HG03280 (cell line): ENCODE measurements at regions not wholly inside any gene's neighbourhood (a gene's known extent, or its start where the extent isn't known, plus 50 kb on each side); places are given as distances from the start of the nearest gene placed in this dataset.
"Not testable (repeated sequence)": the region's sequence is repeated elsewhere in the genome, so short reads cannot be mapped to it uniquely, and the experiment has no call there.

ENCODE experiments used
- ATAC-seq: cut with Tn5 transposase; IDR thresholded peaks from one replicate; pipeline ENCODE4 v1.9.1; 2021; ENCODE audit warnings: mild to moderate bottlenecking, moderate library complexity; ENCODE audit not compliant: unreplicated experiment

DNA sequence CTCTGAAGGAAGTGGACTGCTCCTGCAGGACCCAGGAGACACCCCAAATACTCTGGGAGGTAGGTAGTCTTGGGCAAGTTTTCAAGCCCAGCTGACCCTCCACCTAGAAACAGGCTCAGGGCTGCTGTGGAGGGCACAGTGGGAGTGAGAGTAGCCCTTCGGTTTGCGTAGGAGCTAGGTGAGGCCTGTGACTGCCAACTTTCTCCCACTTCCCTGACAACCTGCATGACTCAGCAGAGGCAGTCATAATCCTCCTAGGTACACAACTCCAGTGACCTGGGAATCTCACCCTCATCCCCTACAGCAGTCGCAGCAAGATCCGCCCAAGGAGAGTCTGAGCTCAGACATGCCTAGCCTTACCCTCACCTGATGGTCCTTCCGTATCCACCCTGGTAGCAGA lies 439.1 kb downstream of the CNTNAP4 start:
- not testable (repeated sequence) for ATAC-seq

DNA sequence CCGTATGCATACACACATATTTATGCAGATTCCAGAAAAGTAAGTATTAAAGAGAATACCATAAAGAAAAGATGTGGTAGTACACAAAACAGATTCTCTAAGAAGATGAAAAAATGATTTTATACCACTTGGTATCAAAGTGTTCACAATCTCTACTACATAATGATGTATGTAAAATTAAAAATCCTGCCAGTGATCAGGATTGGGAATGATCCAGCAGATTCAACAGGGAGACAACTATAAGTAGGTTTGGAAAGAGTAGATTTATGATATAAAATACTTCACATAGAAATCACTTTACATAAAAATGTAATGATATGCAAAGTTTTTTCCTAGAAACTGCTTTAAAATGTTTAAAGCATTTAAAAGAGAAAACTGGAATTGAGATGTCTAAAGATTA lies 447.0 kb downstream of the CNTNAP4 start:
- ATAC-seq, result no peak

DNA sequence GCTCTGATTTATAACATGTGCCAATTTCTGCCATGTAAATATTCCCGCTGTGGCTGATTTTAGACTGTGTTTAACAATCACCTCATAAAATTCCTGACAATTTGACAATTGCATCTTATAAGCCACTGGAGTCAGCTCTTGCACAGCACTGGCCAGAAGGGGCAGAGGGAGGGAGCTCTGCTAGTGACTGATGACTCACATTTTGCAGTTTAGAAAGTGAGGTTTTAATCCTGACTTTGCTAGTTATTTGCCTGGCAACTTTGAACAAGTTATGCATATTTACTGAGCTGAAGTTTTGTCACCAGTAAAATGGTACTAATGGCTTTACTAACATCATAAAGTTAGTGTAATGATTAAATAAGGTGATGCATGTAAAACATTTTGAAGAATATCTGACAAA lies 452.3 kb downstream of the CNTNAP4 start:
- no peak for ATAC-seq

GRCh38 chr16:76732894-76733293 lies 455.7 kb downstream of the CNTNAP4 start:
- ATAC-seq, result no peak

GRCh38 chr16:76741623-76742022 lies 449.4 kb upstream of the MON1B start:
- ATAC-seq, result no peak

- no peak for ATAC-seq
Measured at GRCh38 chr16:76748461-76749348, 442.3 kb upstream of the MON1B start.

DNA sequence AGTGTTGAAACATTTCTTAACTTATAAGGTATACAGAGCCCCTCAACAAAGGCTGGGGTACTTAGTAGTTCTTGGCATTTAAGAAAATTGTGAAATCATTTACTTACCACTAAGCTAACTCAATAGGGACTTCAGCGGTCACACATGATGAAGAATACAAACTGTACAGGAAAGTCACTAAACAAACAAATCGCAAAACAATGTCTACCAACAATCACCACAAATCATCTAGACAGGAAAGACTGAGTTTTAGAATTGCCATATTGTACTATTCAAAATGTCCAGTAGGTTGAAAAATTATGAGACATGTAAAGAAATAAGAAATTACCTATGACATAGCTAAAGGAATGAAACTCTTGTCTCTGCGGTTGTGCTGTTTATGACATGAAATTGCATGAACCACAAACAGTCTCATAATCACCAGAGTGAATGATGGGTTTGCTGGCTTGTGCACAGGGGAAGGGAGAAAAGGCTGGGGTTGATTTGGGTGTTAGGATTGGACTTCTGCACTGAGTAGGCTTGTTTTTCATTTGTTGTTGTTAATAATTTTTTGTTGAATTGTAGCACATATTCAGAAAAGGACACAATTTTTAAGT lies 441.1 kb upstream of the MON1B start:
- ATAC-seq, result no peak

DNA sequence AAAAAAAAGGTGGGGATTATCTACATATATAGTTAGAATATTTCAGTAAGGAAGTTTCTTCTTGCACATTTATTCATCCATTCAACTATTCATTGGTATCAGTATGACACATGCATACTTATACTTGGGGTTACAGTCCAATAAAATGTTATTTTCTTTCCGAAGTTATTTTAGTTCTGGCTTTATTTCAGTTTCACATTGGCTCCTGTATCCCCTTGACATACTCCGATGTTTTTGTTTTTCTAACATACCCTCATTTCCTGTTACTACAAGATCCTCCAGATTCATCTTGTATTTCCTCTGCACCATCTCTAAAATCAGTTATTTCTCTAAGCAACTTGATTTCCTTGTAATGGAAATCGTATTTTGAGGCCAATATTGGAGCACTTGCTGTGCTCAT lies 435.5 kb upstream of the MON1B start:
- ATAC-seq, result no peak

- no peak for ATAC-seq
Measured at GRCh38 chr16:76756423-76756822, 434.6 kb upstream of the MON1B start.

- ATAC-seq, result no peak
Measured at GRCh38 chr16:76756951-76757350, 434.0 kb upstream of the MON1B start.

GRCh38 chr16:76766538-76766937 lies 424.5 kb upstream of the MON1B start:
- ATAC-seq, result no peak

DNA sequence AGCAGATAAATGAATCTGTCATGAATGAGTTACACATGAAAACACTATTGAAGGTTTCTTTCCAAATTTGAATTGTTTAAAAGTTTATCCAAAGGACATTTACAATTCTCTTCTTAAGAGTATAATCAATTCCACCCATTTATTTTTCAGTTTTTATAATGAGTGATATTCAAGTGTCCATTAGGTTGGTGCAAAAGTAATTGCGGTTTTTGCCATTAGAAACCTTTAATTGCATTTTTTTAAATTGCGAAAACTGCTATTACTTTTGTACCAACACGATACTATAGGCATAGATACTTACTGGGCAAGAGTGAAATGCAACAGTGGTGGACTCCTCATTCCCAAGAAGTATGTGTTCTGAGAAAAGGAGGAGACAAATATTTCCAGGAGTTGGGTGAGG lies 422.7 kb upstream of the MON1B start:
- no peak for ATAC-seq

DNA sequence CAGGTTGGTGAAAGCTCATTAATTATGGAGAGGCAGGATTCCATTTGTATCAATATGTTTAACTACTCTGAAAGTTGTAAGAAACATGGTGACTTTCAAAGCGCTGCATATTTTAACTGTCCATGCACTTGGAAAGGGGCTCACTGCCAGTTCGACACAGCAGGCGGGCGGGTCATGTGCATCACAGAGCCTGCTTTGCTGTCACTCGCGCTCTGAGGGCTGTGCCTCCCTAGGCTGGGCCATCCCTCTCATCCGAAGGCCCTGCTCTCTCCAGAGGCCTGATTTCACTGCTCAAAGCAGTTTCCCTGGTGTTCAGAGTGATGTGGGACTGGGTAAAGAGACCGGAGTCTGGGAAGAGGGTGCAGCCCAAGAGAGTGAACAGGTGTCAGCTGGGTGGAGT lies 422.0 kb upstream of the MON1B start:
- ATAC-seq, result no peak

GRCh38 chr16:76771216-76771615 lies 419.8 kb upstream of the MON1B start:
- ATAC-seq, result no peak

DNA sequence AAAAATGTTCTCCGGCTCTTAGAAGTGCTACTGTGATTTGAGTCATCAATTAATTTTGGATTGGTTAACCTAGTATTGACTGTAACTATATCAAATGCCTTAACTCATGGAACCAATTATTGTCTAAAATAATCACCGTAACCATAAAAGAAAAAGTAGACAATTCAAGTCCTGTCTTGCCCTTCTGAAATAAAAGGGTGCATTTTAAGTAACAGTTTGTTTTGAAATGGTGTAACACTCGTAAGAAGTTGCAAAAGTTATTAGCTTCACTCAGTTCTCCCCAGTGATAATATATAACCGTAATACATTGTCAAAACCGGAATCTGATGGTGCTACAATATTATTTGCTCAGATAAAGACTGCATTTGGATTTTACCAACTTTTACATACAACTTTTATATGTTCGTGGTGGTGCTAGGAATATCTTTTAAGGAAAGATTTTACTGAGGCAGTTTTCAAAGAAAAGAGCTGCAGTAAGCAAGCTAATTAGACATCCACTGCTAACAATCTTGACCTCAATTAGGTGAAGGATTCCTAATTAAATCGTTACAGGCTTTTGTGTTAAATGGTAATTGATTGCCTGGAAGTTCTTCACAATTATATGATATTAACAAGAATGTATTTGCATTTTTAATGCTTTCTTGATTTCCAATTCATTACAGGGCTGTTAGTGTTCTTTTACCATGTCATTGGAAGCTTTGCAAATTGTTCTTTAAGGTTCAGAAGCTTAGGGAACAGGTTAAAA lies 413.1 kb upstream of the MON1B start:
- ATAC-seq, result no peak

DNA sequence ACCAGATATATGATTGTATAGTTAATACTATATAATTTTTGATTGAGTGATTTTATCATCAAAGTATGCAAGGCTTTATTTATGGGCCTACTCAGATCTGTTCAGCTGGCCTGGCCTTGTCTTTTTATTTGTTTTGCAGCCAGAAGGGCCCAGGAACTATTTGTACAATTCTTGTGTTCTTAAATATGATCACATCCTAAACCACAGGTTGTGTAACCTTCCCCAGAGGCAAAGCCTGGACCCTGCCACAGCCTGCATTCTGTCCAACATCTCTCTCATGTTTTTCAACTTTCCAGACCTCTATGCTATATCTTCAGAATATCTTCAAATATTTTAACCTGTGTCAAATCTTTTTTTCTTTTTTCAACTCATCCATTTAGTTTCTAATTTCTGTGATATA lies 410.4 kb upstream of the MON1B start:
- ATAC-seq, result no peak

GRCh38 chr16:76784530-76784929 lies 406.5 kb upstream of the MON1B start:
- no peak for ATAC-seq

GRCh38 chr16:76787394-76787793 lies 403.6 kb upstream of the MON1B start:
- ATAC-seq, result no peak

- ATAC-seq, result no peak
Measured at GRCh38 chr16:76791151-76791550, 399.8 kb upstream of the MON1B start.

DNA sequence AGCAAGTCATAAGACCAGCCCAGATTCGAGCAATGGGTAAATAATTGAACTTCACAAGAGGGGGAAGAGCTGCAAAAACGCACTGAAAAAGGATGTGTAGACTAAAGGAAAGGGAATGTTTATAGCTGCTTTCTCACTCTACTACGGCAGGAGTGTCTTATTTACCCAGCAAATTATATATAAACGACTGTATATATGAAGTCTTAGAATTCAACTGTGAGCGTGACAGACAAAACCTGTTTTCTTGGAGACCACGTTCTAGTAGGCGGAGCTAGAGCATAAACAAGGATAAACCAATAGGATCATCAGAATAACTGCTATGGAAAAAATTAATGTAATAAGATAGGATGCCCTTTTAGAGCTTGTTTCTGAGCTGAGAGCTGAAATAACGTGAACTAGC lies 394.6 kb upstream of the MON1B start:
- ATAC-seq, result no peak

GRCh38 chr16:76796978-76797377 lies 394.0 kb upstream of the MON1B start:
- no peak for ATAC-seq

DNA sequence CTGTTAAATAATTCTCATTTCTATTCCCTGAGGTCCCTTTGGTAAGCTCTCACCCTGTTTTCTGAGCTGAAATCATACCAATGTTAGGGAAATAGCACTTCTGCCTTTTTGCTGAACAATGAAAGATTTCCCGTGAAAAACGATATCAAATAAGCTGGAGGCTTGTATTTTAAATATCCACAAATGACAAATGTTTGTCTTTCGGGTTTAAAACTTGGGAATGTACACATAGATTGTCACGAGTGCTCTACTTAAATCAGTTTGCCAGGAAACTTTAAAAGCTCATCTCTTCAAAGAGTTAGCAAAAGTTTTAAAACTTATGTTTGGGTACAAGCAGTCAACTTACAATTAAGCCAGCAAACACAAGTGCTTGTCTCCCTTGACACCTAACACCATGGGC lies 393.5 kb upstream of the MON1B start:
- no peak for ATAC-seq
